ENCODE measurements at regions not wholly inside any gene's neighbourhood (a gene's known extent, or its start where the extent isn't known, plus 50 kb on each side); places are given as distances from the start of the nearest gene placed in this dataset.

GRCh38 chr18:42576124-42576523 is 539.4 kb downstream of the RIT2 start:
- no peak for DNase-seq (ENCODE audit: low spot score)
- H3K4me3 ChIP-seq, result no peak overlapping the region
- TF ChIP-seq POLR2A (IDR thresholded peaks at IDR 0.05) (no peak), CTCF (IDR thresholded peaks at IDR 0.05) (no peak), POLR2AphosphoS5 (IDR thresholded peaks at IDR 0.05) (no peak)
- intact Hi-C loops (cut with DNase I), result no loop called here
- H3K36me3 ChIP-seq, result no peaks in the 10 kb centered on the region
- H3K27me3 ChIP-seq (replicated peaks; ENCODE audit: insufficient read depth), result no peaks in the 10 kb centered on the region
- H3K4me1 ChIP-seq (replicated peaks), result no peaks in the 10 kb centered on the region
- no peak overlapping the region for H3K27ac ChIP-seq
- H3K9me3 ChIP-seq, result no peaks in the 10 kb centered on the region

DNA sequence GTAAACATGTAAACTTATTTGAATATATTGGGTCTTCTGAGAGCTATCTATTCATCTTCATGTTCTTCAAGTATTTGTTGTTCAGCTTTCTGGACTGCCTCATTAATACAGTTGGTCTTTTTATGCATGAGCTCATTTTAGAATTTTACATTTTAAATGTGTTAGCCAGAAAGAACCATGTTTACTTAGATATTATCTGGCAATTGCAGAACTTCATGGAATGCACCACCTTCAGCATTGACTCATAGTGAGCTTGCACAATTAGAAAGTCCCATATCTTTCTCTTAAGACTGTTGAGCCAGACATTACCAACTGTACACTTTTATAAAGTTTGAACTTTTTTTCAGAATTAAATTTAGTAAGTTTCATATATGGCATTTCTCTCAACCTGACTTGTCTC is 536.7 kb downstream of the RIT2 start:
- no peaks in the 10 kb centered on the region for H3K9me3 ChIP-seq
- H3K27me3 ChIP-seq (replicated peaks; ENCODE audit: insufficient read depth), result no peaks in the 10 kb centered on the region
- H3K4me1 ChIP-seq (replicated peaks), result no peaks in the 10 kb centered on the region
- H3K4me3 ChIP-seq, result no peak overlapping the region
- intact Hi-C loops (cut with DNase I), result no loop called here
- no peaks in the 10 kb centered on the region for H3K36me3 ChIP-seq
- TF ChIP-seq POLR2AphosphoS5 (IDR thresholded peaks at IDR 0.05), result no peak
- no peak for TF ChIP-seq POLR2A (IDR thresholded peaks at IDR 0.05)
- no peak for TF ChIP-seq CTCF (IDR thresholded peaks at IDR 0.05)
- DNase-seq (ENCODE audit: low spot score), result no peak
- H3K27ac ChIP-seq, result no peak overlapping the region

DNA sequence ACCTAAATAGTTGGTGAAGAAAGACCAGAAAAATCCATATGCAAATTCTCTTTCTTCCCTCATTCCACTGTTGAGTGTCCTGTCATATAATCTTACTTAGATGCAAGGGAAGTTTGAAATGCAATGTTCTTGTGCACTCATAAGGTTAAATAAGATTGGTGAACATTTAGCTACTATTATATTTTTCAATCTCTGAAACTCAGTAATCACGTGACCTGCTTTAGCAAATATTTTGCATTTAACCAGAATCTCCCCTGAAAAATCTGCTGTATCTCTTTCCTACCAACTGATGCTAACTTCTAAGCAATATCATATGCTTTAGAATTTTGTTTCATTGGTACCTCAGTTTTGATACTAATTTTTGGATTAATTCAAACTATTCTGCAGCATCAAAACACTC is 533.2 kb downstream of the RIT2 start:
- no peaks in the 10 kb centered on the region for H3K27me3 ChIP-seq (replicated peaks; ENCODE audit: insufficient read depth)
- H3K4me1 ChIP-seq (replicated peaks), result no peaks in the 10 kb centered on the region
- no peak overlapping the region for H3K4me3 ChIP-seq
- intact Hi-C loops (cut with DNase I), result no loop called here
- no peaks in the 10 kb centered on the region for H3K9me3 ChIP-seq
- no peak for DNase-seq (ENCODE audit: low spot score)
- TF ChIP-seq CTCF (IDR thresholded peaks at IDR 0.05) (no peak), POLR2AphosphoS5 (IDR thresholded peaks at IDR 0.05) (no peak), POLR2A (IDR thresholded peaks at IDR 0.05) (no peak)
- H3K27ac ChIP-seq, result no peak overlapping the region
- WGBS, result 87% methylated on average over 1 of the region's 1 CpG
- H3K36me3 ChIP-seq, result no peaks in the 10 kb centered on the region

DNA sequence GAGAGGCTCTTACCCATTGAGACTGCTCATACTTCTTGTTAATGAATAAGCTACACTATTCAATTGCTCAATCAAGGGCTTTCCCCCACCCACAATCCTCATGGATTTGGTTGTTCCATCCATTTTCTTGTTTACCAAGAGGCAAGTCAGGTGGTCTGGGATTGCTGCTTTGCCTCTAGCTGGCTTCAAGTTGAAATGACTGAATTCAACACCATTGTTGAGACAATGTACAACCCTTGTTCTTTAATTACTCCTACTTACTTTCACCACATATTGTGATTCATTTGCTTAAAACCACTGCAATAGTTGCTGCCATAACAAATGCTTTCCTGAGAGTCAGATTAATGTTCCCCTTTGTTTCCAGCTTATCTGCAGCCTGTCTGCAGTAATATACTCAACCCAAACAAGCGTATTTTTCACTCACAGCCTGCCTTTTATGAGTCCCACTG is 532.2 kb downstream of the RIT2 start:
- intact Hi-C loops (cut with DNase I), result no loop called here
- Histone ChIP-seq H3K27ac (no peak overlapping the region), H3K4me1 (replicated peaks) (no peaks in the 10 kb centered on the region), H3K27me3 (replicated peaks; ENCODE audit: insufficient read depth) (no peaks in the 10 kb centered on the region), H3K4me3 (no peak overlapping the region), H3K9me3 (no peaks in the 10 kb centered on the region), H3K36me3 (no peaks in the 10 kb centered on the region)
- 49% methylated on average over 1 of the region's 1 CpG for WGBS
- DNase-seq (ENCODE audit: low spot score), result no peak
- TF ChIP-seq POLR2AphosphoS5 (IDR thresholded peaks at IDR 0.05) (no peak), CTCF (IDR thresholded peaks at IDR 0.05) (no peak), POLR2A (IDR thresholded peaks at IDR 0.05) (no peak)

GRCh38 chr18:42586601-42587000 is 528.9 kb downstream of the RIT2 start:
- no peak overlapping the region for H3K27ac ChIP-seq
- H3K27me3 ChIP-seq (replicated peaks; ENCODE audit: insufficient read depth), result no peaks in the 10 kb centered on the region
- no peak for DNase-seq (ENCODE audit: low spot score)
- TF ChIP-seq POLR2AphosphoS5 (IDR thresholded peaks at IDR 0.05) (no peak), POLR2A (IDR thresholded peaks at IDR 0.05) (no peak), CTCF (IDR thresholded peaks at IDR 0.05) (no peak)
- intact Hi-C loops (cut with DNase I), result no loop called here
- WGBS, result 29% methylated on average over 2 of the region's 2 CpGs
- H3K4me1 ChIP-seq (replicated peaks), result no peaks in the 10 kb centered on the region
- no peaks in the 10 kb centered on the region for H3K36me3 ChIP-seq
- no peak overlapping the region for H3K4me3 ChIP-seq
- H3K9me3 ChIP-seq, result no peaks in the 10 kb centered on the region
